GM19025 (cell line): ENCODE measurements at regions not wholly inside any gene's neighbourhood (a gene's known extent, or its start where the extent isn't known, plus 50 kb on each side); places are given as distances from the start of the nearest gene placed in this dataset.
"Not testable (repeated sequence)": the region's sequence is repeated elsewhere in the genome, so short reads cannot be mapped to it uniquely, and the experiment has no call there.

Experiments
- ATAC-seq: cut with Tn5 transposase; IDR thresholded peaks from one replicate; pipeline ENCODE4 v1.9.1; 2021; ENCODE audit warnings: mild to moderate bottlenecking, low read depth, moderate library complexity; ENCODE audit not compliant: unreplicated experiment

- not testable (repeated sequence) for ATAC-seq
Measured at GRCh38 chr9:65454666-65455065, 169.7 kb upstream of the FOXD4L5 start.

- not testable (repeated sequence) for ATAC-seq
Measured at GRCh38 chr9:65454034-65454433, 169.0 kb upstream of the FOXD4L5 start.

GRCh38 chr9:65449886-65450610 lies 165.0 kb upstream of the FOXD4L5 start:
- ATAC-seq, result not testable (repeated sequence)

- no peak for ATAC-seq
Measured at GRCh38 chr9:65449423-65449822, 164.4 kb upstream of the FOXD4L5 start.

- not testable (repeated sequence) for ATAC-seq
Measured at GRCh38 chr9:65447146-65447545, 162.1 kb upstream of the FOXD4L5 start.

- ATAC-seq, result not testable (repeated sequence)
Measured at GRCh38 chr9:65445991-65446390, 161.0 kb upstream of the FOXD4L5 start.

- ATAC-seq, result no peak
Measured at GRCh38 chr9:65444943-65445342, 159.9 kb upstream of the FOXD4L5 start.

GRCh38 chr9:65442116-65442515 lies 157.1 kb upstream of the FOXD4L5 start:
- ATAC-seq, result not testable (repeated sequence)

- not testable (repeated sequence) for ATAC-seq
Measured at GRCh38 chr9:65441324-65441920, 156.4 kb upstream of the FOXD4L5 start.

GRCh38 chr9:65437724-65438123 lies 152.7 kb upstream of the FOXD4L5 start:
- no peak for ATAC-seq

GRCh38 chr9:65435464-65435863 lies 150.5 kb upstream of the FOXD4L5 start:
- ATAC-seq, result no peak

GRCh38 chr9:65432722-65433323 lies 147.8 kb upstream of the FOXD4L5 start:
- ATAC-seq, result no peak

- no peak for ATAC-seq
Measured at GRCh38 chr9:65432051-65432450, 147.0 kb upstream of the FOXD4L5 start.

GRCh38 chr9:65430221-65430620 lies 145.2 kb upstream of the FOXD4L5 start:
- no peak for ATAC-seq

GRCh38 chr9:65427361-65427760 lies 142.4 kb upstream of the FOXD4L5 start:
- ATAC-seq, result not testable (repeated sequence)

- not testable (repeated sequence) for ATAC-seq
Measured at GRCh38 chr9:65426813-65427212, 141.8 kb upstream of the FOXD4L5 start.

- ATAC-seq, result no peak
Measured at GRCh38 chr9:65426231-65426630, 141.2 kb upstream of the FOXD4L5 start.

GRCh38 chr9:65425183-65425582 lies 140.2 kb upstream of the FOXD4L5 start:
- not testable (repeated sequence) for ATAC-seq

GRCh38 chr9:65424437-65424984 lies 139.5 kb upstream of the FOXD4L5 start:
- not testable (repeated sequence) for ATAC-seq

GRCh38 chr9:65423691-65424436 lies 138.9 kb upstream of the FOXD4L5 start:
- ATAC-seq, result not testable (repeated sequence)
